IPS-18a (cell line): ENCODE measurements at regions not wholly inside any gene's neighbourhood (a gene's known extent, or its start where the extent isn't known, plus 50 kb on each side); places are given as distances from the start of the nearest gene placed in this dataset.

Experiments
- H3K27ac ChIP-seq: one replicate; pipeline ENCODE4 v1.5.1; 2013; ENCODE audit warnings: low read length
- H3K27me3 ChIP-seq: one replicate; pipeline ENCODE4 v1.6.1; 2013; ENCODE audit warnings: mild to moderate bottlenecking, low read length; ENCODE audit not compliant: control insufficient read depth, insufficient read depth
- H3K36me3 ChIP-seq: one replicate; pipeline ENCODE4 v1.6.1; 2013; ENCODE audit warnings: low read depth, low read length; ENCODE audit not compliant: control insufficient read depth
- H3K4me1 ChIP-seq: one replicate; pipeline ENCODE4 v1.6.1; 2013; ENCODE audit warnings: low read depth, low read length; ENCODE audit not compliant: control insufficient read depth
- H3K4me3 ChIP-seq: one replicate; pipeline ENCODE4 v1.5.1; 2013; ENCODE audit warnings: low read length
- H3K9ac ChIP-seq: one replicate; pipeline ENCODE4 v1.6.1; 2013; ENCODE audit warnings: mild to moderate bottlenecking, low read length, moderate library complexity
- H3K9me3 ChIP-seq: one replicate; pipeline ENCODE4 v1.6.1; 2013; ENCODE audit warnings: low read depth, low read length; ENCODE audit not compliant: control insufficient read depth

GRCh38 chr4:33650036-33650435, 2594.3 kb downstream of the ARAP2 start:
- no peaks in the 10 kb centered on the region for H3K4me1 ChIP-seq
- H3K9me3 ChIP-seq = no peaks in the 10 kb centered on the region
- no peak overlapping the region for H3K27ac ChIP-seq
- H3K9ac ChIP-seq = no peak overlapping the region
- H3K27me3 ChIP-seq = no peaks in the 10 kb centered on the region
- H3K4me3 ChIP-seq = no peak overlapping the region
- no peaks in the 10 kb centered on the region for H3K36me3 ChIP-seq

GRCh38 chr4:33658971-33659370, 2585.3 kb downstream of the ARAP2 start:
- Histone ChIP-seq H3K9ac (no peak overlapping the region), H3K4me3 (no peak overlapping the region), H3K9me3 (no peaks in the 10 kb centered on the region), H3K36me3 (no peaks in the 10 kb centered on the region), H3K27me3 (no peaks in the 10 kb centered on the region), H3K4me1 (no peaks in the 10 kb centered on the region), H3K27ac (no peak overlapping the region)

GRCh38 chr4:33661636-33662035, 2582.7 kb downstream of the ARAP2 start:
- H3K27ac ChIP-seq = no peak overlapping the region
- H3K9ac ChIP-seq = no peak overlapping the region
- no peaks in the 10 kb centered on the region for H3K4me1 ChIP-seq

GRCh38 chr4:33685939-33686338, 2558.4 kb downstream of the ARAP2 start:
- H3K9ac ChIP-seq = no peak overlapping the region
- H3K9me3 ChIP-seq = peaks cover 5% of the 10 kb centered on the region
- H3K36me3 ChIP-seq = no peaks in the 10 kb centered on the region
- no peaks in the 10 kb centered on the region for H3K27me3 ChIP-seq
- no peak overlapping the region for H3K27ac ChIP-seq
- H3K4me1 ChIP-seq = no peaks in the 10 kb centered on the region
- H3K4me3 ChIP-seq = no peak overlapping the region

More at GRCh38 chr4:33661636-33662035, 2582.7 kb downstream of the ARAP2 start:
- H3K4me3 ChIP-seq = no peak overlapping the region
- no peaks in the 10 kb centered on the region for H3K9me3 ChIP-seq
- no peaks in the 10 kb centered on the region for H3K36me3 ChIP-seq
- no peaks in the 10 kb centered on the region for H3K27me3 ChIP-seq

- Histone ChIP-seq H3K9ac (no peak overlapping the region), H3K4me3 (no peak overlapping the region), H3K9me3 (peaks cover 4% of the 10 kb centered on the region), H3K27me3 (no peaks in the 10 kb centered on the region), H3K27ac (no peak overlapping the region), H3K36me3 (no peaks in the 10 kb centered on the region), H3K4me1 (no peaks in the 10 kb centered on the region)
These were observed 2548.3 kb downstream of the ARAP2 start for GRCh38 chr4:33696041-33696440.

- Histone ChIP-seq H3K27me3 (no peaks in the 10 kb centered on the region), H3K36me3 (no peaks in the 10 kb centered on the region), H3K4me1 (no peaks in the 10 kb centered on the region), H3K9me3 (peaks cover 4% of the 10 kb centered on the region), H3K27ac (no peak overlapping the region), H3K4me3 (no peak overlapping the region), H3K9ac (no peak overlapping the region)
These were observed 2547.7 kb downstream of the ARAP2 start for GRCh38 chr4:33696586-33696985.

- no peaks in the 10 kb centered on the region for H3K27me3 ChIP-seq
- H3K36me3 ChIP-seq = no peaks in the 10 kb centered on the region
- no peak overlapping the region for H3K4me3 ChIP-seq
- no peaks in the 10 kb centered on the region for H3K4me1 ChIP-seq
- H3K9me3 ChIP-seq = peaks cover 6% of the 10 kb centered on the region
- no peak overlapping the region for H3K9ac ChIP-seq
- H3K27ac ChIP-seq = no peak overlapping the region
These were observed 2535.1 kb downstream of the ARAP2 start for GRCh38 chr4:33709247-33709646.

GRCh38 chr4:33711826-33712225, 2532.5 kb downstream of the ARAP2 start:
- no peaks in the 10 kb centered on the region for H3K36me3 ChIP-seq
- no peaks in the 10 kb centered on the region for H3K27me3 ChIP-seq
- H3K9me3 ChIP-seq = peaks cover 6% of the 10 kb centered on the region
- H3K4me3 ChIP-seq = no peak overlapping the region
- no peaks in the 10 kb centered on the region for H3K4me1 ChIP-seq
- H3K27ac ChIP-seq = no peak overlapping the region
- H3K9ac ChIP-seq = no peak overlapping the region

- H3K27me3 ChIP-seq = no peaks in the 10 kb centered on the region
- no peaks in the 10 kb centered on the region for H3K9me3 ChIP-seq
- H3K27ac ChIP-seq = no peak overlapping the region
- H3K4me3 ChIP-seq = no peak overlapping the region
- no peaks in the 10 kb centered on the region for H3K36me3 ChIP-seq
- no peaks in the 10 kb centered on the region for H3K4me1 ChIP-seq
- no peak overlapping the region for H3K9ac ChIP-seq
These were observed 2529.3 kb downstream of the ARAP2 start for GRCh38 chr4:33714971-33715370.

- Histone ChIP-seq H3K36me3 (no peaks in the 10 kb centered on the region), H3K4me3 (no peak overlapping the region), H3K27ac (no peak overlapping the region), H3K9ac (no peak overlapping the region), H3K27me3 (no peaks in the 10 kb centered on the region), H3K4me1 (no peaks in the 10 kb centered on the region), H3K9me3 (no peaks in the 10 kb centered on the region)
These were observed 2528.4 kb downstream of the ARAP2 start for GRCh38 chr4:33715841-33716395.

- H3K9me3 ChIP-seq = no peaks in the 10 kb centered on the region
- no peak overlapping the region for H3K27ac ChIP-seq
- no peaks in the 10 kb centered on the region for H3K4me1 ChIP-seq
- no peaks in the 10 kb centered on the region for H3K36me3 ChIP-seq
- no peak overlapping the region for H3K9ac ChIP-seq
- H3K4me3 ChIP-seq = no peak overlapping the region
- H3K27me3 ChIP-seq = no peaks in the 10 kb centered on the region
These were observed 2522.1 kb downstream of the ARAP2 start for GRCh38 chr4:33722254-33722653.

GRCh38 chr4:33722800-33723516, 2521.4 kb downstream of the ARAP2 start:
- H3K36me3 ChIP-seq = no peaks in the 10 kb centered on the region
- H3K4me1 ChIP-seq = no peaks in the 10 kb centered on the region
- no peak overlapping the region for H3K4me3 ChIP-seq
- no peak overlapping the region for H3K9ac ChIP-seq
- H3K9me3 ChIP-seq = no peaks in the 10 kb centered on the region
- no peak overlapping the region for H3K27ac ChIP-seq
- no peaks in the 10 kb centered on the region for H3K27me3 ChIP-seq
